Putamen (tissue), 1 donor: ENCODE measurements at regions not wholly inside any gene's neighbourhood (a gene's known extent, or its start where the extent isn't known, plus 50 kb on each side); places are given as distances from the start of the nearest gene placed in this dataset.

Source experiments
- DNase-seq: peaks from one replicate; pipeline ENCODE4 v3.0.0-alpha.2; 2016; ENCODE audit warnings: low spot score

DNA sequence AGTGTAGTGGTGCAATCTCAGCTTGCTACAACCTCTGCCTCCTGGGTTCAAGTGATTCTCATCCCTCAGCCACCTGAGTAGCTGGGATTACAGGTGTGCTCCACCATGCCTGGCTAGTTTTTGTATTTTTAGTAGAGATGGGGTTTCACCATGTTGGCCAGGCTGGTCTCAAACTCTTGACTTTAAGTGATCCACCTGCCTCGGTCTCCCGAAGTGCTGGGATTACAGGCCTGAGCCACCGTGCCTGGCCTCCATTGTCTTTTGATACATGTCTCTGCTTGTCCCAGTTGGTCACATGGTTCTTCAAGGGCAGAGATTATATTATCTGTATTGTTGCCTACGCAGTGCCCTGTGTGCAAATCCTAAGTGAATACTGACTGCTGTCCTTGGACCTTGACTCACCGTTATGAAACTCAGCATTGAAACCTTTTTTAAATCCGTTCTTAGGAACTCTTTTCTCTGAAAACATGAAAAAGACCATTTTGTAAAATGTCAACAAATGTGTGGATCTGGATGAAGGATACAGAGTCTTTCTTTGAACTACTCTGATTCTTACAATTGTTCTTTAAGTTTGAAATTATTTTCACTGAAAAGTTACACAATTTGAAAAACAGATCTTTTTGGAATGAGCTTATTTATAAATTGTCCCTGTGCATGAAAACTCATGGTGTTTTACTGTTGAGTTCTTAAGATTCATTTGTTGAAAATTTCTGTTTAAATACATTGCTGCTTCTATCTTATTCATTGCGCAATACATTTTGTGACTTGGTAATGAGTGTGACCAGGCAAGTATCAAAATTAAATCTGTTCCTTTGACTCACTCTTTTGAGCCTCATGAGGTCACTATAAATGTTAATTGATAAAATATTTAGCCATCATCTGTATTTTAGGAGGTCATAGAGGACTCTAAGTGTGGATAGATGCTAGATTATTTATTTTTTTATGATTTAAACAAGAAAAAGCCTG is 293.5 kb downstream of the UTRN start:
- no peak for DNase-seq

DNA sequence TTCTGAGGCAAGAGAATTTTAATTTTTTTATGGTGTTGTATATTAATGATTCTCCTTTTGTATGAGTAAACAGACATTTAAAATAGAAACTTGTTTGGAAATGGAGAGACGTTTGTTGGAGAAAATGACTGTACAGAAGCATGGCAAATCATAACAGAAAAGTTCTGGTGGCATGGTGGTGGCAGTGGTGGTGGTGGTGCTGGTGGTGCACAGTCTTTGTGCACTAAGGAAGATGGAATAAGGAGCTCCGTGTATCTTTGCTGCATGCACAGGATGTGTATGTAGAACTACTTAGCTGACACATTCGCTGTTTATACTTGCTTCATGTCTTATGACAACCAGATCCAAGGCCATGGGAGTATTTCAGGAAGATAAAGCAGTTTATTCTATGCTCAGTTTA is 294.9 kb downstream of the UTRN start:
- no peak for DNase-seq

DNA sequence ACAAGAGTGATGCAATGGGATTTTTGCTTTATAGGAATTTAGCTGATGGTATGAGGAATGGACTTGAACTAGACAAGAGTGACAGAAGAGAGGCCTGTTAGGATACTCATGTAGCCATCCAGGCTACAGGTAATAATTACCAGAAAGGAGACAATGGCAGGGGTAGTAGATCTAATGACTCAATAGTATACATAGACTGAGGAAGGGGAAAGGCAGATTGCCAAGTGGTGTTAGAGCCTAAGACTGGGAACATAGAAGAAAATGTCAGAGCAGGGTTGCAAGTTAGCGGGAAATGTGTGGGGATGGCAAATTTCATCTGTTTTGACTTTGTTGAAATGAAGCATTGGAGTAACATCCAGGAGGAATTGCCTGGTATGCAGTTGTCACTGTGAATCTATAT is 295.6 kb downstream of the UTRN start:
- DNase-seq, result no peak

DNA sequence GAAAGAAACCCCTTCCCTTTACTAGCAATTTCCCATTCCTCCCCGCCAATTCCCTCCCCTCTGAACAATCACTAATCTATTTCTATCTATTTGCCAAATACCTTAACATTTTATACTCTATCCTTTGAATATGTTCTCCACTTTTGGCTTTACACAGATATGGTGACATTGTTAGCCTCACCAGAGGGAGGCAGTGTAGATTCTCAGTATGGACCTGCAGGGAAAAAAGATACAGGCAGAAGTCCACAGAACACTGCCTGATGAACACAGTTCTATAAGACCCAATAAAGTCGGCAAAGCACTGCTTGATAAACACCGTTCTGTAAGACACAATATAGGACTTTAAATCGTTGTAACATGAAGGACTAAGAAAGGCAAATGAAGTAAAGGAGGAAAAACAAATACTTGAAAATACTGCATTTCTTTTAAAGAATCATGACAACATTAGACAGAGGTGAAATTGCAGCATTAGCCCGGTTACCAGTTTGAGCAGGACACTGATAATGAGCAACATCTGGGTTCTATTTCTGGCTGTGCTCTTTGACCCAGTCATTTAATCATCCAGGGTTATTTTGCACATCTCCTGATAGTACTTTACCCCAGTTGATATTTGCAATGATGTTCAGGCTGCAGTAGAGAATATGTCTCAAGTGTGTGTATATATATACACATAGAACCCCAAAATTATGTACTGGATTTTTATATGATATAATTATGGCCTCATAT is 296.8 kb downstream of the UTRN start:
- no peak for DNase-seq

DNA sequence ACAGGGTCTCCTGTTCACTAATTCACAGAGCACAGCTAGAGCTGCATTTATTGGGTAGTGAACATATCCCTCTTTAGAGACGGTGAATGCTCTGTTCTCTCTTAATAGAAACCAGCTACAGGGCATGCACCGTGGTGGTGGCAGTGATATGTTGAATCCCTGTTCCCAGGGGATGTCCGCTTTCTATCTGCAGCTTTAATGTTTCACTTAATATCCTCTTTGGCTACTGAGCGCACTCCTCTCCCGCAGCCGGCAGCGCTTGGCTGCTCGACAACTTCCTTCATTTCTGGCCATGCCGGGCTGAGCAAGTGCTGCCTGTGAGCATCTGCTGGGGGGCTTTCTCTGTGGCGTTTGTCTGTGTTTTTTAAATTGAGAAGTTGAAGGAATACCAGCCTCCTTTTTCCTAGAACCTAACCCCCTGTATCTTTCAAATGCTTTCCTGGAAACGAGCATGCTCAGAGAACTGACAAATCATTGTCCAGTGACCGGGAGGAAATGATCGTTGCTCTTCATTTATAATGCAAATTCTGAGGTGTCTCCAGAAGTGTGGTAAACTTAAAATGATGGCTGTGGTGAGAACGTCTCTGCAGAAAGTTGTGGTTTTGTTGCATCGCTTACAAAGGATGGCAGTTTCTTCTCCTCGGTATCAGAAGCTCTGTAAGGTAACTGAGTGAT is 297.9 kb downstream of the UTRN start:
- DNase-seq, result peak; percentile 31

DNA sequence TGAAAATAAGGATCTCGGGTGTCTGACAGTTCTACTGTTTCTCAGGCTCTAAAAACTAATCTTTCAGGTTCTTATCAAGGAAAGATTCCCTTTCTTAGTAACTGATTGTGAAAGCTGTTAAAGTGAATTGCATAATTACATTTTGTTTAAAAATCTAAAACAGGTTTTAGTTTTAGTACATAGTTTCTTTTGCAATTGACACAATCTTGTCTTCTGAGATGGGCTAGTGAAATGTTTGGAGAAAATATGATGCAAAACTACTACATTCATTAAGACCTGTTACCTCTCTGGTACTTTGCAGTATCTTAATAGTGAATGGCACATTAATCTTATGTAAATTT is 298.4 kb downstream of the UTRN start:
- no peak for DNase-seq

DNA sequence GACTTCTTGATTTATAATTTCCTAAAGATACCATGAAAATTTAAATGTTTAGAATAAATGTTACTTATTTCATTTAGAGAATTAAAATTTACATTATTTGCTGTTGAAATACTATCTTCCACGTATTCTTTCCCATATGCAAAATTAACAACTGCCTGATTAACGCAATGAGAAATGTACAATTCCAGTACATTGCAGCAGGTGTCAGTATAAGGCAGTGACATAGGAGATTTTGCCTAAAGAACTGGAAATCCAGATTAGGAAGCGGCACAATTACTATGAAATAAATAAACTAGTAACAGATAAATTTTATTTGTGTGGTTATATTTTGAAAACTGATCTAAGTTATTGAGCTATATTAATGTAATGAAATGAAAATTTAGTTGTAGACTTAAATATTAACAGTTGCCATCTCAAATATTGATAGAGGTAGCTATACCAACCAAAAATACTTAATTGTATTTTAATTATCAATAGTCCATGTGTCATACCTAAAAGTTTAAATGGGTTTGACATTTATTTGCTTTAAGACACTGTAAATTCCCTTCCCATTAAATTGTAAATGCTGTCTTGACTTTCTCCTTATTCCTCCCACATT is 300.2 kb downstream of the UTRN start:
- DNase-seq, result peak; percentile 55

DNA sequence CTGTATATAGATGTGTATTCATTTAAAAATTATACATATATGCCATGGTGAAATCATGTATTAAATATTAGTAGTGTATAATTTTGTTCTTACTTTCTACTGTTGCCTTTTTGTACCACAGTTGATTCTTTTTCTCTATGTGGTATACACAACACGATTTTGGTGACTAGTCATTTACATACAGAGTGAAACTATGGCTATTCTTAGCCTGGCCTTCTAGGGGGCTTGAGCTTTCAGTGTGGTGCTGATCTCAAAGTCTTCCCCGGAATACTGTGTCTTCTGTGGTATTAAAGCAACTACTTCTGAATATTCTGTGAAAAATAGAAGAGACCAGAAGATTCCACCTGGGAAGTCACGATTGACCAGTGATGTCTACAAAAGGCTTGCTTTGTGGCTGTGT is 301.9 kb downstream of the UTRN start:
- no peak for DNase-seq

DNA sequence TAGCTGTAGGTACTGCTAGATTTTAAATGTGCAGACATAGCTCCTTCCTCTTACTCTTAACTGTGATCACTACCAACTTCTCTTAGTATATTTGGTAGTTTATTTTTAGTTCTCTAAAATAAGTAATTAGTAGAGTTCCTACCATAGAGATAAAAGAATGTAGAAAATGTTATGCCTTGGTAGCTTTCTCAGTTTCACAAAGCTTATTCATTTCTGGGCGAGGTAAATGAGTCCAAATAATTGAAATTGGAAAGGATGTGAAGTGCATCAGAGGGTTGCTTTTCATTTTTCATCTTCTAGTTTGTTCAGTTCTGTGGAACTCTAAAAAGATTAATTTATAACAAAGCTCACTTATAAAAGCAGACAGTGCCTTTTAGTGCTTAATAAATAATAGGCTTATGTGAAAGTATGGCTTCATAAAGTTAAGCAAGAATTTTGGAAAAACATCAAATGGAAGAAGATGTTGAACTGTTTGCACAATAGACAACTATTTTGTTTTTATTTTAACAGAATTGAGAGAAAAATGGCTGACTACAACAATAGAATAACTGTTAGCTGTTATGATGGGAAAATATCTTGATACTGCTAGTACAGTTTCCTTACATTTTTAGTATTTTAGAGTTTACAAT is 303.7 kb downstream of the UTRN start:
- no peak for DNase-seq

DNA sequence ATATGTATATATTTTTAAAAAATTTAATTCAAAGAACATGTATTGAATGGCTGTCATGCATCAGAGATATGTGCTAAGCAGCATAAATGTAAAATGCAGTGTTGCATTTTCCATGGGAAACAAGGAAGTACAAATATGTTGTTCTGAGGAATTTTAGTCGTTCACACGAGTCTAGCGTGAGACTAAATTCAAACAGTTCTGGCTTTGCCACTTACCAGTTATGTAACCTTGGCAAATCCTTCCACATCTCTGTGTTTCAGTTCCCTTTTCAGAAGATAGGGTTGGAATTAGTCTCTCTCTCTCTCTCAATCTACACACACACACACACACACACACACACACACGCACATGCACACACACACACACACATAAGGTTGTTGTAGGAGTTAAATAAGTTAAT is 305.4 kb downstream of the UTRN start:
- DNase-seq, result no peak

DNA sequence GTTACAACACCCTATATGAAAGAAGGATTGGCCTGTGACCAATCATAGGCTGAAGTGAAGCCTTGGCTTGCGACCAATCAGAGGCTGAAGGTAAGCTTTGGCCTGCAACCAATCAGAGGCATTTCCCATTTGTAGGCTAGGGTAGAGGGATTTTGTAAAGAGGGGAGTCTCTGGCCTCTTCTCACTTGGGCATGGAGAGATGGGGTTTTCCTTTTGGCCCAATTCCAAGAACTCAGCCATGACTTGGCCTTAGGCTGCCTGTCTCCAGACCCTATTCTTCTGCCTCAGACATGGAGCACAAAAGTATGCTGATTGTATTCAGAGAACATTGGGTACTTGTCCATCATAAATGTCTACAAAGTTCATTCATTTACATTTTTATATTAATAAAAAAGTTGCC is 308.3 kb downstream of the UTRN start:
- DNase-seq, result no peak

DNA sequence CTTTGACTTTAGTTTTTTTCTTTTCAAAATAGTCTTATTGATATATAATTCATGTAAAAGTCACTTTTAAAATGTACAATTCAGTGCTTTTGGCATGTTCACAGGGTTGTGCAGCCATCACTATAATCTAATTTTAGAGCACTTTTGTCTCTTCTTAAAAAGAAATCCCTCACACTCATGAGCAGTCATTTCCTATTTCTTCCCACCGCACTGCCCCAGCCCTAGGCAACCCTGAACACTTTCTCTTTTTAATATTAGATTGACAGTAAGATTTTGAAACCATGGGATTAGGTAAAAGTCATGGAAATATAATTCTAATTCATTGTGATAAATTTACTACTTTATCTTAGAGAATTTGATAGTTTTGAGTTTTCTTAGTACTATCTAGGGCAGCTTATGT is 309.4 kb downstream of the UTRN start:
- DNase-seq, result no peak

DNA sequence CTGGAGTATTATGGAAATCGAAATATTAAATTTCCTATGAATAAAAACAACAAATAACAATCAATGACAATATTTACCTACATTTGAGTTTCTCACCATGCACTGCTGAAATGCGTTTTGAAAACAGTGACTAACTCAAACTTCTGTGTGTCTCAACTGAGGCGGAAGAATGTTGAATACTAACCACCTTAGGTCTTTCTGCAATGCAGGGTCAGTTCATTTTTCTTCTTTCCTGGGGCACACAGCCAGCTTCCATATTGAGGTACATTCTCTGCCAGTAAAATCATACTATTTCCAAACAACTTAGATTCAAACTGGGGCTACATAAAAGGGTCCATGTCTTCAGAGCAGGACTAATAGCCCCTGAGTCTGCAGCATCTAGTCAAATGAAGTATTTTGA is 310.1 kb downstream of the UTRN start:
- DNase-seq, result no peak

DNA sequence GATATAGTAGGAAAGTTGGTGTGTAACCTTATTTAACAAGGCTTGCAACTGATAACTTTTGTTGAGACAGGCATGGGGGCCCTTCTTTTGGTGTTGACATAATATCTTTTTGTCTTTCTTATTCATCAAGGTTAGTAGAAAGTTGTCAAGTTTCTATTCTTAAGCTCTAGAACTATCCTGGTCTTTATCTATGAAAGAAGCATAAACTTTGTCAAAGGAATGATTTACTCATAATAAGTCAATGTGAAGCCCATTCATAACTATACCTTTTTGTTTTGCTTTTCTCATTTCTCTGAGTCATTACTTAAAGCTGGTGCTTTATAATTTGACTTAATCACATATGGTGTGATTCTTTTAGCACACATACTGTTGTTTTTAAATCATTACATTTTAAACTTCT is 312.4 kb downstream of the UTRN start:
- DNase-seq, result no peak

DNA sequence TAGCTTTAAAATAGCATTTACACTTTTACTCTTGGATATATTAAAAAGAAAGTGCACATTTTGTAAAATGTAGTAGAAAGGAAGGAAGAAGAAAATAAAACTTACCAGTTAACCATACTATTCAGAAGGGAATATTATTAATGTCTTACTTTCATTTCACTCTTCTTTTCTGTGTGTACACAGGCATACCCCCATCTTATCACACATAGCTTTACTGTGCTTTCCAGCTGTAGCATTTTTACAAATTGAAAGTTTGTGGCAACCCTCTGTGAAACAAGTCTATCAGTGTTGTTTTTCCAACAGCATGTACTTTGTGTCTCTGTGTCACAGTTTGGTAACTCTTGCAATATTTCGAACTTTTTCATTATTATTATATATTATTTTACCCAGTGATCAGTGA is 314.5 kb downstream of the UTRN start:
- no peak for DNase-seq

DNA sequence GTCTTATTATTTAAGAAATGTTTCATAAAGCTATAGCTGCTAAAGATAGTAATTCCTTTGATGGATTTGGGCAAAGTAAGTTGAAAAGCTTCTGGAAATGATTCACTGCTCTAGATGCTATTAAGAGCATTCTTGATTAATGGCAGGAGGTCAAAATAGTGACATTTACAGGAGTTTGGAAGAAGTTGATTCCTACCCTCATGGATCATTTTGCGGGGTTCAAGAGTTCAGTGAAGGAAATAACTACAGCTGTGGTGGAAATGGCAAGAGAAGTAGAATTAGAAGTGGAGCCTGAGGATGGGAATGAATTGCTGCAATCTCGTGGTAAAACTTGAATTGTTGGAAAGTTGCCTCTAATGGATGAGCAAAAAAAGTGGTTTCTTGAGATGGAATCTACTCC is 316.1 kb downstream of the UTRN start:
- no peak for DNase-seq

DNA sequence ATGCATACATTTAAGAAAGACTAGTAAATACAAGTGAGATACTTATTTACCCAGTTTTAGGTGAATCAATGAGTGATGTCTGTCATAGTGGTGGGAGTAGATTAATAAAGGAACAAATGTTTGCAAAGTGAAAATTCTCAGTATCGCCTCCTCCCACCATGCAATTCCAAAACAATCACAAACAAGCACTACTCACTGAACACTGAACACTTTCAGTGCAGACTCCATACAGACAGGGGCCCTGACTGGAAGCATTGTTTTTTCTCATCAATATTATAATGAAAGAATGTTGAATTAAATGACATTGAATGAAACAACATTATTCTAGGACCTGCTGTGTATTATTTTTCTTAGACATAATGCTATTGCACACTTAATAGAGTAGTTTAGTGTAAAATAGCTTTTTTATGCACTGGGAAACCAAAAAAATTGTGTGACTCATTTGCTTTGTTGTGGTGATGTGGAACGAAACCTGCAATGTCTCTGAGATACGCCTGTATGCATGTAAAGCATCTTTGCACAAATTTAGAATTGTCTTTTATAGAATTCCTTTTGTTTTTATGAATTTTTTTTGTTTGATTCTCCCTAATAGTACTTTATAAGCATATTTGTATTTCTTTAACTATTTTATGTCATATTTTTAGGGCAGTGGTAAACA is 317.5 kb downstream of the UTRN start:
- no peak for DNase-seq

DNA sequence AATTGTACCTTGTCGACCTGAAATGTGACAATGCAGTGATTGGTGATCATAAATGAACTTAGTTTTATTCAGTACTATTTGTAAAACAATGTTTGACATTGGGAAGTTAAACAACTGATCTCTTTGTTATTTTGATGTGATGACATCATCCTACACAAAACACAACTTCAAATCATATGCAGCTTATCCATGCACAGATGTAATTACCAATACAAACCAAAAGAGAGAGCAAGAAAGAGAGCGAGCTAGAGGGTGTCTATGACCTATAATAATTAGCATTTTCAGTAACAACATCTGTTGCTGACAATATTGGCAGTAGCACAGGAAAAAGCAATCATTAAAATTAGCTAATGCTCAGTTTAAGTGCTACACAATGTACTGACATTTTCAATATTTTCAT is 320.9 kb downstream of the UTRN start:
- DNase-seq, result no peak

DNA sequence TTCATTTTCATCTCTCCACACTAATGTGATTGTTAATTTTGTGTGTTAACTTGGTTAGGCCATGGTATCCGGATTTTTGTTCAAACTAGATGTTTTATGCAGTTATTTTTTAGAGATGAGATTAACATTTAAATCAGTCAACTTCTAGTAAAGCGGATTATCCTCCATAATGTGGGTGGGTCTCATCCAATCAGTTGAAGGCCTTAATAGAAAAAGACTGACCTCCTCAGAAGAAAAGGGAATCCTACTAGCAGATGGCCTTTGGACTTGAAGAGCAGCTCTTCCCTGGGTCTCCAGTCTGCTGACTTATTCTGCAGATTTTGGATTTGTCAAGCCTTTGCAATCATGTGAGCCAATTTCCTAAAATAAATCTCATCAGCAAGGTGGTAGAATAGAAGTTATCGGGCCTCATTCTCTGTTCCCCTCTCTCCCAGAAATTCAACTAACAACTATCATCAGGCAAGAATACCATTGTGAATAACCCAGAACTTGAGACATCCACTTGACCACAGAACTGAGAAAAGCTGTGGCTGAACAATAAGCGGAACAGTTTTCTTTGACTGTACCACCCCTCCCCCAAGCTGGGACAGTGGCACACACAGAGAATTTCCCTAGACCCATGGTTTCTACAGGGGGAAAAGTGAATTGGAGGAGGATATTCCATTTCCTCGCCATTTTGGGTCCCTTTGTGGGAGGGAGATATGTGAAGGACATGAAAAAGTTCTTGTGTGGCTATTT is 323.0 kb downstream of the UTRN start:
- no peak for DNase-seq

DNA sequence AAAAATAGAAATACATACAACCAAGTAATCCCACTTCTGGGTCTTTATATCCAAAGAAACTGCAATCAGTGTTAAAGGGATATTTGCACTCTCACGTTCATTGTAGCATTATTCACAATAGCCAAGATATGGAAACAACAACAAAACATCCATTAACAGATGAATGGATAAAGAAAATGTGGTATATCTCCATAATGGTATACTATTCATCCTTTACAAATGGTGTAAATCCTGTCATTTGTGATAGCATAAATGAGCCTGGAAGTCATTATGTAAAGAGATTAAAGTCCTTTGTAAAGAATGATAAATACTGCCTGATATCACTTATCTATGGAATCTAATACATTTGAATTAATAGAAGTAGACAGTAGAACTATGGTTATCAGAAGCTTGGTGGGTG is 327.7 kb downstream of the UTRN start:
- DNase-seq, result no peak

DNA sequence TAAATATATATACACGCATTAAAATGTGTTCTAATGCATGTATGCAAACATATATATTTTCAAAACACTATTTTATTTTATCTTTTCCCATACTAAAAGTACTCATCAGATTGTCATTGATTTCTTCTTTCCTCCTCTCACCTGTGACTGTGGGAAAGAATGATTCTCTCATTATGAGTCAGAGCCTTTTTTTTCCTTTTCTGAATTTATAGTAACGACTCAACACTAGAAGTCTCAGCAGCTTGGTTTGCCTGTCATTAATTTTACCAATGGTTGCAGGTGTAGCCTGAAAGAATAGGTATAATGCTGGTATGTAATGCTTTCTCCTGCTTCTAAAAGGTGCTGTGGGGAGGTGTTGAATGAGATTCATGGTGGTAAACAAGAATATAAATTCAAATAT is 328.7 kb downstream of the UTRN start:
- DNase-seq, result peak; percentile 29
